GM21786 (cell line): ENCODE measurements at regions not wholly inside any gene's neighbourhood (a gene's known extent, or its start where the extent isn't known, plus 50 kb on each side); places are given as distances from the start of the nearest gene placed in this dataset.

ENCODE experiments used
- ATAC-seq: cut with Tn5 transposase; IDR thresholded peaks from one replicate; pipeline ENCODE4 v1.9.1; 2021; ENCODE audit not compliant: unreplicated experiment

DNA sequence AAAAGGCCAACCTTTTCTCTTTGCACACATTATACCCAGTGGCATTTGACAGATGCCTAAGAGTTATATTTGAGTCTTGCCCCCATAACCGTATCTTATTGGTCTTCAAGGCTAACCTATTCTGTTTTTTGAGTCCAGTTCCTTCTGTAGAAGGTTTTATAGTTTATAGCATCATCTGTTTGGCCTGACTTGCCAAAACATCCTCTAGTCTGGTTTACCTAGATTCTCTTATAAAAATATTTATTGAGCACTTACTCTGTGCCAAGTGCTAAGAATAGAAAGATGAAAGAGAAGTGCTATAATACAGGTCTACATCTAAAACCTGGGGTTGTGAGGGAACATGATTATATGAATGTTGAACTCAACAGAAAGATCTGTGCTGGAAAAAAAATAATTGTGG is 55.9 kb upstream of the PIP4K2A start:
- no peak for ATAC-seq

DNA sequence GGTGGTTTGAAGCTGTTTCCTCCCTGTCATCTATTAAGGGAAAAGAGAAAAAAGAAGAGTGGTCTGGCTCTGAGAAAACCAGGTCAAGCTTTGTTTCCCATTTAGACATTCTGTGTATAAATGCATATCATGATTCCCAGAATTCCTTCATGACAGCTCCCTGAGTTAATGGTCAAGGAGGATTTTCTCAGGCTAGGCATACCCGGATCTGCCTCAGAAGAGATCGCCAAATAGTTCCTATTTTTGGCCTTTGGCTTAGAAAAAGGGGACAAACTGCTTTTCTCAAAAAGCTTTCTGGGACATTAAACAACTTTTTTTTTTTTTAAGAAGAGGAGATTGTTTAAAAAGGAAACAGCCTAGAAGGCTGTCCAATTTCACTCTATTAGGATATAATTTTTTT is 53.5 kb upstream of the PIP4K2A start:
- ATAC-seq = no peak

DNA sequence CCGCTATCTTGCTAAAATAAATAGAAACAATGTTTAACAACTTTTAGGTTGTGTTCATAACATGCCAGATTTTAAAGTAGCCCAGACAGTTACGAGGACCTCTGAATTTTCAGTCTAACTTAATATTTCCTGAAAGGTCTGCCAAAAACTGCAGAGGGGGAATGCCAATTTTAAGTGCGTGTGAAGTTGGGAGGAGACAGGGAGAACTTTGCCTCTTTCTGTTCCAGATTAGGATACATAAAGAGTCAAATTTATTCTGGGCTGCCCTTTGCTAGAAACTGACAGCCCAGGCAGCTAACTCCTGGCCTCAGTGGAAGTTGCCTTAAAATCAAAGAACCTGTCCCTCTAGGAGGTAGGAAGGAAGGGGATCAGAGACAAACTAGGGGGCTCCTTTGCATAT is 52.3 kb upstream of the PIP4K2A start:
- no peak for ATAC-seq

DNA sequence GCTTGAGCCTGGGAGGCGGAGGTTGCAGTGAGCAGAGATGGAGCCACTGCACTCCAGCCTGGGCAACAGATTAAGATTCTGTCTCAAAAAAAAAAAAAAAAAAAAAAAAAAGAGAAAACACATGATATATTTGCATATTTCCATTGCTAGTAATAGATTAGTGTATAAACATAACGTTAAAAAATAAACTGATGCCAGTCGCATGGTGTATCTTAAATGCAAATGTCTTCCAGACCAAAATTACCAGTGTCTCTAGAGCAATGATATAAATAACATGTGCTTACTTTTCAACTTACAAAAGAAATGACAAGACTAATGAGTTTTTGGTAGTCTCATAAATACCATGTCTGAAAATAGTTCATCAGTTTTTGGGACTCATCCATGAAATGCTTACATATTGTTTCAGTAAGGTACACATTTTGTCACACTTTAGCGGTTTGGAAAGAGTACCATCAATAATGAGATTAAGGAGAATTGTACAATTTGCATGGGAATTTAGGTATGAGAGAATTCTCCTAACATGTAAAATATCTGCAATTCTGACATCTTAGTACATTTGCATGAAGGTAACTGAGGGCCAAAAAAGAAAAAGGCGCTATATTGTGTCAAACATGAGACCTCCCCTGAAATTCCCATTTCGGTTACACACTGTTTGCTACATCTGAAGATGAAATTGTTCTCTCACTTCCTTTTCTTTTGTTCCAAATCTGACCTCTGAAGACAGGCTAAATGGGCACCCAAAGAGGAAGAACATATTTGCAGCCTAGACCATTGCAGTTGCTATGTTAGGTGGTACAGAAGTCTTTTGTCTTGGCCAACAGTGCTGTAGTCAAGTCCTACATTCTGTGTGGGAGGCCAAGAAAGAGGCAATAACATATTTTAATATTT is 51.5 kb upstream of the PIP4K2A start:
- ATAC-seq = peak; percentile 84

DNA sequence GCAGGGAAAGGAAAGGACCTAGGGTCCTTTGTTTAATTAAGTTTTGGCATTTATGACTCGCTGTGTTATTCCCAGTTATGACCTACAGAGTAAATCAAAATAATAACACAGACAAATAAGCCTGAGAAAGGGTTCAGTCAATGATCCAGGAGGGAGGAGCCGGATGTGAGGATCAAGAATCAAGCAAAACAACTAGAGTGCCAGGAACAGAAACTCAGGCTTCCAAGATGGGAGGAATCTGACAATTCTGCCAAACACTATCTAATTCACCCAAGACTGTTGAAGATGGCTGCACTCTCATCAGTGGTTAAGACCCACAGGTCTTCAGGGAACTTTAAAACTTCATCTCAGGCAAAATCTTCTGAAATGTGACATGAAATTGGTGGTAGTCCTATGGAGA is 50.3 kb upstream of the PIP4K2A start:
- ATAC-seq = no peak
